Body of pancreas (tissue), 4 donors: ENCODE measurements at regions not wholly inside any gene's neighbourhood (a gene's known extent, or its start where the extent isn't known, plus 50 kb on each side); places are given as distances from the start of the nearest gene placed in this dataset.

Source experiments
- CTCF ChIP-seq, 7 experiments: fragments of 450-650 bp in 4 of 7; fragments of 200-600 bp in 3 of 7; sonication (generic) in 3 of 7; IDR thresholded peaks; one replicate each; pipeline ENCODE4 v1.5.1; 2016 to 2019; ENCODE audit warnings: antibody characterized with exemption in 7 of 7
- POLR2A ChIP-seq, 3 donors: fragments of 450-650 bp; IDR thresholded peaks; one replicate each; pipeline ENCODE4 v1.6.1; 2016; ENCODE audit warnings: antibody characterized with exemption in 3 of 3, mild to moderate bottlenecking in 2 of 3

- no peak for TF ChIP-seq CTCF (IDR thresholded peaks at IDR 0.05)
- no peak for TF ChIP-seq POLR2A (IDR thresholded peaks at IDR 0.05)
Observed at GRCh38 chr12:81874166-81874565, 115.0 kb upstream of the PPFIA2 start.
